PFSK-1 (cell line): ENCODE measurements at regions not wholly inside any gene's neighbourhood (a gene's known extent, or its start where the extent isn't known, plus 50 kb on each side); places are given as distances from the start of the nearest gene placed in this dataset.

Source experiments
- POLR2AphosphoS5 ChIP-seq: IDR thresholded peaks from 2 replicates; pipeline ENCODE4 v1.6.1; 2012; ENCODE audit warnings: low read depth, mild to moderate bottlenecking, control low read depth, low read length, moderate library complexity
- SIN3A ChIP-seq: IDR thresholded peaks from 2 replicates; pipeline ENCODE4 v1.6.1; 2012; ENCODE audit warnings: mild to moderate bottlenecking, low read length, moderate library complexity, borderline replicate concordance; ENCODE audit not compliant: insufficient read depth
- TF ChIP-seq, protein P1 (sequence below), 2 experiments: IDR thresholded peaks; 2 replicates each; pipeline versions ENCODE4 v1.6.1 to v1.8.0; 2011 to 2012; ENCODE audit warnings: low read depth in 2 of 2, low read length in 2 of 2, control low read depth in 1 of 2, inconsistent platforms in 1 of 2, mild to moderate bottlenecking in 1 of 2, moderate library complexity in 1 of 2; ENCODE audit not compliant: insufficient read depth in 1 of 2

- no peak for TF ChIP-seq POLR2AphosphoS5
- TF ChIP-seq, protein P1, sequence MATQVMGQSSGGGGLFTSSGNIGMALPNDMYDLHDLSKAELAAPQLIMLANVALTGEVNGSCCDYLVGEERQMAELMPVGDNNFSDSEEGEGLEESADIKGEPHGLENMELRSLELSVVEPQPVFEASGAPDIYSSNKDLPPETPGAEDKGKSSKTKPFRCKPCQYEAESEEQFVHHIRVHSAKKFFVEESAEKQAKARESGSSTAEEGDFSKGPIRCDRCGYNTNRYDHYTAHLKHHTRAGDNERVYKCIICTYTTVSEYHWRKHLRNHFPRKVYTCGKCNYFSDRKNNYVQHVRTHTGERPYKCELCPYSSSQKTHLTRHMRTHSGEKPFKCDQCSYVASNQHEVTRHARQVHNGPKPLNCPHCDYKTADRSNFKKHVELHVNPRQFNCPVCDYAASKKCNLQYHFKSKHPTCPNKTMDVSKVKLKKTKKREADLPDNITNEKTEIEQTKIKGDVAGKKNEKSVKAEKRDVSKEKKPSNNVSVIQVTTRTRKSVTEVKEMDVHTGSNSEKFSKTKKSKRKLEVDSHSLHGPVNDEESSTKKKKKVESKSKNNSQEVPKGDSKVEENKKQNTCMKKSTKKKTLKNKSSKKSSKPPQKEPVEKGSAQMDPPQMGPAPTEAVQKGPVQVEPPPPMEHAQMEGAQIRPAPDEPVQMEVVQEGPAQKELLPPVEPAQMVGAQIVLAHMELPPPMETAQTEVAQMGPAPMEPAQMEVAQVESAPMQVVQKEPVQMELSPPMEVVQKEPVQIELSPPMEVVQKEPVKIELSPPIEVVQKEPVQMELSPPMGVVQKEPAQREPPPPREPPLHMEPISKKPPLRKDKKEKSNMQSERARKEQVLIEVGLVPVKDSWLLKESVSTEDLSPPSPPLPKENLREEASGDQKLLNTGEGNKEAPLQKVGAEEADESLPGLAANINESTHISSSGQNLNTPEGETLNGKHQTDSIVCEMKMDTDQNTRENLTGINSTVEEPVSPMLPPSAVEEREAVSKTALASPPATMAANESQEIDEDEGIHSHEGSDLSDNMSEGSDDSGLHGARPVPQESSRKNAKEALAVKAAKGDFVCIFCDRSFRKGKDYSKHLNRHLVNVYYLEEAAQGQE (IDR thresholded peaks at IDR 0.05; ENCODE audit: insufficient read depth in 1 of 2, low read depth in 2 of 2, low read length in 2 of 2): no peak
- no peak for TF ChIP-seq SIN3A
These were observed 204.5 kb downstream of the SLC4A3 start for GRCh38 chr2:219831957-219832356.
